Umbilical cord (tissue), 1 donor: ENCODE measurements at regions not wholly inside any gene's neighbourhood (a gene's known extent, or its start where the extent isn't known, plus 50 kb on each side); places are given as distances from the start of the nearest gene placed in this dataset.
"Not testable (repeated sequence)": the region's sequence is repeated elsewhere in the genome, so short reads cannot be mapped to it uniquely, and the experiment has no call there.

Experiments
- DNase-seq: peaks from one replicate; pipeline ENCODE4 v3.0.0-alpha.2; 2015; ENCODE audit warnings: low spot score

DNA sequence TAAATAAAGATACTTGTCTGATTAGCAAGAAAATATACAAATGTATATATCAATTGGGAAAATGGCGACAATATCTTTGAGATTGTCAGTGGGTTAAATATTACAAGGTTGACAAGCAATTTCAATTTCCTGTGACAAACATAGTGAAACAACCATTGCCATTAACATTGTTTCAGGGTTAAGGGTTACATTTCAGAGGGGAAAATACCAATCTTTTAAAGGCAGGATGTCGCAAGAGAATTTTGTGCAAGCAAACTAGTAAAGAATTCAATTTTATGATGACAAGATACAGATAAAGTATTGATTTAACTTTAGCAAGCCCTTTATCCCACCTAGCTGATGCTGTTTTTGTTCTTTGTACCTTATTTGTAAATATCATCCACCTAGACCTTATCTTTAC is 305.8 kb upstream of the GRIA3 start:
- DNase-seq: no peak

DNA sequence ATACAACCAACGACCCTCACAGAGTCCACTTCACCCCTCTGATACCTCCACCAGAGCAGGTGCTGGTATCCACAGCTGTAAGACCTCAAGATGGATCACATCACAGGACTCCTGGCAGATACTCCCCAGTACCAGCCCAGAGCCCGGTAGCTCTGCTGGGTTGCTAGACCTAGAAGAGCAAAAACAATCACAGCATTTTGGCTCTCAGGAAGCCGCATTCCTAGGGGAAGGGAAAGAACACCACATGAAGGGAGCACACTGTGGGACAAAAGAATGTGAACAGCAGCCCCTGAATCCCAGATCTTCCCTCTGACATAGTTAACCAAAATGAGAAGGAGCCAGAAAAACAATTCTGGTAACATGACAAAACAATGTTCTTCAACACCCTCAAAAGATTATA is 303.1 kb upstream of the GRIA3 start:
- DNase-seq: no peak

DNA sequence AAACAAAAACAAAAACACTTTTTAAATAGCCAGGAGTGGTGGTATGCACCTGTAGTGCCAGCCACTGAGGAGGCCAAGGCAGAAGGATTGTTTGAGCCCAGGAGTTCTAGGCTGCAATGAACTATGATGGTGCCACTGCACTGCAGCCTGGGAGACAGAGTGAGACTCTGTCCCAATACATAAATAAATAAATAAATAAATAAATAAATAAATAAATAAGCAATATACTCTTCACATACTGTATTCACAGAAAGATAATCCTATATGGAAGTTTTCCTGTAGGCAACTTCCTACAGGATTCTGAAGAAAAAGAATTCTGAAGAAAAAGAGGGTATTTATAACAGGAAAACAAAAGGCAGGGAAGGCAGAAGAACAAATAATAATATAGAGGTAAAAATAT is 293.3 kb upstream of the GRIA3 start:
- DNase-seq: no peak

DNA sequence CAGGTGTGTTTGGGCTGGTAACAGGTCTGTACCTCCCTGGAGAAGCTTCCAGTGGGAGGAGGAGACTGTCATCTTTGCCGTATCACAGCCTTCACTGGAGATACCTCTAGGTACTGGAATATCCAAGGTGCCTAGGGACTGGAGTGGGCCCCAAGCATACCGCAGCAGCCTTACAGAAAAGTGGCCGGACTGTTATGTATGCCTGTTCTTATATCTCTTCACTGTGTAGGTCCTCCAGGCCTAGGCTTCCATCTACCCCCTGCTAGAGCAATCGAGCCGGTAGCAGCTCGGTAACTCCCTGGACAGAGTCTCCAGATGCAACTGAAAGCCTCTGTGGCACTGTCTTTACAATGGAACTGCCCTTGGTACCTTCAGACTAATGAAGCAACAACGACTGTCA is 277.4 kb upstream of the GRIA3 start:
- DNase-seq: no peak

DNA sequence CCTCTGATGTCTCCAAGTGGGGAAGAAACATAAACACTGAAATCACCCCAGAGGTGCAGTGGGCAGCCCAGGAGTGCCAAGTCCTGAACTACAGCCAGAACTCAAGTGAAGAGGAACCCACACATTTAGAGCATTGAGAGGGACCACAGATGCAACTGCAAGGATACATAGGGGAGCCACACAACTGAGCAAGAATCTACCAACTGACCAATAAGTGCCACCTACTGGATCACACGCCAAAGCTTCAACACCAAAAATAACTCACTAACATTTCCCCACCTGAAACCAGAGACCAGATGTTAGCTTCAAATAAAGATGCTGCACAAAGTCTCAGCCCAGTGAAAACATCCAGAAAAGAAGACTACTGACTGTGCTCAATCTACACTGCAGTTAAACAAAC is 276.7 kb upstream of the GRIA3 start:
- no peak for DNase-seq

DNA sequence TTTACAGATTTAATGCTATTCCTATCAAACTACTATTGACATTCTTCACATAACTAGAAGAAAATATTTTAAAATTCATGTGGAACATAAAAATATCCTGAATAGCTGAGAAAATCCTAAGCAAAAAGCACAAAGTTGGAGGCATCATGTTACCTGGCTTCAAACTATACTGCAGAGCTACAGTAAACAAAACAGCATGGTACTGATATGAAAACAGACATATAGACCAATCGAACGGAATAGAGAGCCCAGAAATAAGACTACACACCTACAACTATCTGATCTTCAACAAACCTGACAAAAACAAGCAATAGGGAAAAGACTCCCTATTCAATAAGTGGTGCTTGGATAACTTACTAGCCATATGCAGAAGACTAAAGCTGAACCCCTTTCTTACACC is 273.4 kb upstream of the GRIA3 start:
- DNase-seq: no peak

DNA sequence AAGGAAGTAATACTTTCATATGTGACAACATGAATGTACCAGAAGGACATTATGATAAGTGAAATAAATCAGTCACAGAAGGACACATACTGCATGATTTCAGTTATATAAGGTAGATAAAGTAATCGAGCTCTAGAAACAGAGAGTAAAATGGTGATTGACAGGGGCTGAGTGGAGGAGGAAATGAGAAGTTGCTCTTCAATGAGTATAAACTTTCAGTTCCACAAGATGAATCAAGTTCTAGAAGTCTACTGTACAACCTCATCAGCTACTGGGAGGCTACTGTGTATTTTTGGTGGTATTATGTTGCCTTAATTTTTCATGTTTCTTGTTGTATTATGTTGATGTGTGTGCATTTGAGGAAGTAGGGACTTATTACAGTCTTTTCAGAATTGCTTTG is 270.9 kb upstream of the GRIA3 start:
- DNase-seq: no peak

DNA sequence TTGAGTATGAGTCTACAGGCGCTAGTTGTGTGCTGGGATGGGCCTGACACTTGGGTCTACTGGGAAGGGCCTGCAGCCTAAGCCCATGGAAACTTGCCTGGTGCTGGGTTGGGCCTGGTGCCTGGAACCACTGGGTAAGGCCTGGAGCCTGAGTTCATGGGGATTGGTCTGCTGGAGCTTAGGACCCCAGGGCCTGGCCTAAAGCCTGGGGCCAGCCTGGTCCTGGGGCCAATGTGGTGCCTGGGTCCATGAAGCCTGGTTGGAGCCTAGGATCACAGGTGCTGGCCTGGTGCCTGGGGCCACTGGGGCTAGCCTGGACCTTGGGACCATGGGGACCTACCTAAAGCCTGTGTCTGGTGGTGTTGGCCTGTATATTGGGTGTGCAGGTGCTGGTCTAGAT is 270.3 kb upstream of the GRIA3 start:
- no peak for DNase-seq

DNA sequence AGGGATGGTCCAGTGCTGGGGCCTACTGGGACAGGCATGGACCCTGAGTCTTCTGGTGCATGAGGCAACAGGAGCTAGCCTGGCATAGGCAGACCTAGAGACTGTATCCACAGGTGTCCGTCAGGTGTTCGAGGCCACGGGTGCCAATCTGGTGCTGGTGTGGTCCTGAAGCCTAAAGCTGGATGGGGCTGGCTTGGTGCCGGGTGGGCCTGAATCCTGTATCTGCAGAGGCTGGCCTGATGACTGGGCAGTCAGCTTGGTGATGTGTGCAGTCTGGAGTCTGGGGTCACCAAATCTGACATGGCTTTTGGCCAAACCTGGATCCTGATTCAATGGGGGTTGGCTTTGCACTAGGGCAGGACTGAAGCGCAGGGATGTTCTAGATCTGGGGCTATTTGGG is 269.8 kb upstream of the GRIA3 start:
- DNase-seq: no peak

DNA sequence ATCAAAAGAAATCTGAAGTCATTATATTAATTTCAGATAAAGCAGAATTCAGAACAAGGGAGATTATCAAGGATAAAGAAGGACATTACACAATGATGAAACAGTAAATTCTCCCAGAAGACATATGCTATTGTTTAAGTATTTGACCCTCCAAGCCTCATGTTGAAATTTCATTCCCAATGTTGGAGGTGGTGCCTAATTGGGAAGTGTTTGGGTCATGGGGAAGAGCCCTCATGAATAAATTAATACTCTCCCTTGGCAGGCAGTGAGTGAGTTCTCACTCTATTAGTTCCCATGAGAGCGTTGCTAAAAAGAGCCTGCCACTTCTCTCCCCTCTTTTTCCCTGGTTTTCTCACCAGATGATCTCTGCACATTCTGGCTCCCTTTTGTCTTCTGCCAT is 249.9 kb upstream of the GRIA3 start:
- DNase-seq: no peak

DNA sequence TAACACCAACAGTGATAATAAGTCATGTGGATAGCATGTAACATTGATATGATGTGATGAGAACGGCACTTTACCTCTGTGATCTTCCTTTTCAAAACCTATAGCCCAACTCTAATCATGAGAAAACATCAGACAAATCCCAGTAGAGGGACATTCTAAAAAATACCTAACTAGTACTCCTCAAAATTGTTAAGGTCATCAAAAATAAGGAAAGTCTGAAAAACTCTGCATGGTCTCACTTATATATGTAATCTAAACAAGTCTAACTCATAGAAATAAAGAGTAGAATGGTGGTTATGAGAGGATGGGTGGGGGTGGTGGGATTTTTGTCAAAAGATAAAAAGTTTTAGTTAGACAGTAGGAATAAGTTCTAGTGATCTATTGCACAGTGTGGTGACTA is 243.9 kb upstream of the GRIA3 start:
- DNase-seq: no peak

DNA sequence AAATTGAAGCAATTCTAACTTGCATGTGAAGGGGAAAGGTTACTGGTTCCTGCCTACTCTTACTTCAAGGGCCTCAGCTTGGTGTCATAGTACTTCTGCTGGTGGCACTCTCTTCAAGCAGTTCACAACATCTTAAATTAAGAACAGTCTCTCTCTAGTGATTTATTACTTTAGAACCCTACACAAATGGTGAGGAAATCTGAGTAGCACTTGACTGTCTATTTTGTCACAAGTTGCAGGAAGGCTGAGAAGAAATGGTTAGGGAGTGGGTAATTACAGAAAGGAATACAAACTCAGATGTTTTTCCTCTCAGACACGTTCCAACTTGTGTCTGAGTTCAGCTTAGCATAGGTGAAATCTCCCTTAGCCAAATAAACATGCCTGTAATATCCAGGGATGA is 242.3 kb upstream of the GRIA3 start:
- DNase-seq: no peak

DNA sequence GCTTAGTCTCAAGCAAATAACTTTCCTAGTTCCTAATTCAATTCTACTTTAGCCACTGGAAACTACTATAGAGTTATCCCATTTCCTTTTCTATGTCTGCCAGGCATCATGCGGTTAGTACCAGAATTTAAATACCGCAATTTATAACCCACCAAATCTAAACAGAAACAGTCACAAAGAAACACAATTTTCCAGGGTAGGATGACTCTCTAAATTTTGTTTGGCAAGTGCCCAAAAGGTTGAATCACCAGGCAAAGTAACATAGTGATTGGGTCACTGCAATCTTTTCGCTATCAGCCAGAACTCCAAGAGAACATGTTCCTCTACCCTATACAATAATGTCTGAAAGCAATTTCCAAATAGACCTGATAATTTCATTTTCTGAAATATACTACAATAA is 240.2 kb upstream of the GRIA3 start:
- no peak for DNase-seq

DNA sequence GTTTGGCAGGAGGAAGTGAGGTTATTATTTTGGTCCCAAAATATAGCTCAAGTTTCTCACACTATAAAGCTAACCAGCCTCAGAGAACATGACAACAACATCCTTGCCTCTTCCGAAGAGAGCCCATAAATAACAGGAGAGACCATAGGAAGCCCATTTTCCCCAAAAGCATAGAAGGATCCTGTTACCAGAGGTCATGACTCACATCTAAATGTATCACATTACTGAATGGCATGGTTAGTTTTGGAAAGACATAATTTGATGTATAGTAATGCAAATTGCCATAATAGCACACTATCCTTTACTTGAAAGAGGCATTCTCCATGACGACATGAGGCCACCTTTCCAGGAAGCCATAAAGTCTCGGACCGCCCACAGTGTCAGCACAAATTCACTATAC is 238.8 kb upstream of the GRIA3 start:
- DNase-seq: no peak

DNA sequence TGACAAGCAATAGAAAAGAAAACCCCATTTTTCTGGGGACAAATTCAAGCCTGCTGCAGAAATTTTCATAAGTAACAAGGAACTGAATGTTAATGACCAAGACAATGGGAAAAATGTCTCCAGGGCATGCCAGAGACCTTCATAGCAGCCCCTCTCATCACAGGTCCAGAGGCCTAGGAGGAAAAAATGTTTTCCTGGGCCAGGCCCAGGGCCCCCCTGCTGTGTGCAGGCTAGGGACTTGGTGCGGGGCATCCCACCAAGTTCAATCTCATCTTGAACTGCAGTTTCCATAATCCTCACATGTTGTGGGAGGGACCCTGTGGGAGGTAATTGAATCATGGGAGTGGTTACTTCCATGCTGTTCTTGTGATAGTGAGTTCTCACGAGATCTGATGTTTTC is 211.5 kb upstream of the GRIA3 start:
- no peak for DNase-seq

DNA sequence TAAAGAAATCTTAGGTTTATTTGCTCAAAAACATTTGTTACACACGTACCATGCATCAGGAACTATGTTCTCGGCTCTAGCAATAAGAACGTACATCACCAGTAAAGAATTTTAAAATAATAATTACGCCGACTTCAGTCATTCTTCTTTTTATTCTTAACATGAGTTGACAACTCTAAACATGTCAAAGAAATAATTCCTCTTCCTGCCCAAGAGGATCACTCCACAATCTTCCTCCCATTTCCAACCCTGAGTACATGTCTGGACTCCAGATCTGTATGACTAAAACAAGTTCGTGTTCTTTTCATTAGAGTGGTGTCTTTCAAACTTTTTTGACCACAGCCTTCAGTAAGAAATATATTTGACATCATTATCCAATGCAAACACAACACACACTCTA is 201.6 kb upstream of the GRIA3 start:
- DNase-seq: no peak

DNA sequence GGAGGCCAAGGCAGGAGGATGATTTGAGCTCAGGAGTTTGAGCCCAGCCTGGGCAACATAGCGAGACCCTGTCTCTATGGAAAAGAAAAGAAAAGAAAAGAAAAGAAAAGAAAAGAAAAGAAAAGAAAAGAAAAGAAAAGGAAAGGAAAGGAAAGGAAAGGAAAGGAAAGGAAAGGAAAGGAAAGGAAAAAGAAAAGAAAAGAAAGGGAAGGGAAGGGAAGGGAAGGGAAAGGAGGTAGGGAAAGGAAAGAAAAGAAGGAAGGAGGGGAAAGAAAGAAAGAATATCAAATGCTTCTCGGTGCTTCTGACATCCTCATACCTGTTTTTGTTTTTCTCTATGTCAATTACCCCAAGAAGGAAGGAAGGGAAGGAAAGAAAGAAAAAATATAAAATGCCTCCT is 181.2 kb upstream of the GRIA3 start:
- DNase-seq: not testable (repeated sequence)

DNA sequence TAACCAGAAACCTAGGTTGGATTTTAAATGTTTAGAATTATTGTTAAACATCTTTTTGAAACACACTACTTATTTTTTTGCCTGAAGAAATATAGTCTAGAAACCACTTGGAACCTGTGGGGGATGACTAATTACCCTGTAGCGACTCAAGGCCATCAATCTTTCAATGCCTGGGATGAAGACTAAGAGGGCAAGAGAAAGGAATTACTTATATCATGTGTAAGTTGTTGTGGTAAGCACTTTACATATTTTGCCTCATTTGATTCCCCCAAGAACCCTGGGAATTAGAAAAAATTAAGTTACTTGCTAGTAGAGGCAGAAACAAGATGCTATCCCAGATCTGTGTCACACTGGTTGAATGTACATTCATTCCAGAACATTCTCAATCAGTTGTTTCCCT is 170.9 kb upstream of the GRIA3 start:
- DNase-seq: no peak

DNA sequence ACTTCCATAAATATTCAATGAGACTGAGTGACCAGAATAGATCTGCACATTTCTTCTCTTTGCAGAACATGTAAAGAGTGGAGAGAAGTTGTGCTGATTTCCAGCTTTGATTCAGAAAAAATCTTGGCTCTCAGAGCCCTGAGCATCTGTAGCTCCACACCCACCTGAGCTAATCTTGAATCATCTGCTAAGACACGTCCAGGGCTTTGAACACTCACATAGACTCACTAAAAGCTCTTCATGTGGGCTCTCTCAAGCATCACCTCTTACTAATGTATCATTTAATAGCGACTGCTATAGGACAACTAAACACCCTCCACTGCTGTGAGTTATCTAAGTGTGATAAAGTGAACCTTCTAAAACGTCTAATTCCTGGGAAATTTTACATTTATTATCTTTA is 147.7 kb upstream of the GRIA3 start:
- DNase-seq: no peak

DNA sequence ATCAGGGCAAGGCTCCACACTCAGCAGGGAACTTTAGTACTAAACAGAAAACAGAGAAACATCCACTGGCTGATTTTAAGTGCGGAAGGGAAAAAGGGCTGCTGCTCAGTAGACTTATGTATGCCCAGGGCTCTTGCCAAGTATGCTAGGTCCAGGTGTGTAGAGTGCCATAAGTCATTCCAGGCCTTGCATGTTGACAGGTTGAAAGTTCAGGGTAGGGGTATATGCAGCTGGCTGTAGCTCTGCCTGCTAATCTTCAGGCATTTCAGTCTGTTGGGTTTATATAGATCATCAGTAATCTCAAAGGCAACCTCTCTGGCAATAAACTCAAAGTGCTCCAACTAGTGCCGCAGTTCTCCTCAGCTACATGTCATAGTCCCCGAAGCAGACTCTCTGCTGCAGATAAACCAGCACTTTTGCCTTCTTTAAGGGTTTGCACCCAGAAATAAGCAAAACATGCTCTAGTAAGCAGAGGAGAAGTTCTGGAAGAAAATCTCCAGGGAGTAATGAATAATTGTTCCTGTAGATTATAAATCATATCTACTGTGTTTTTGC is 134.9 kb upstream of the GRIA3 start:
- peak; percentile 19 for DNase-seq

DNA sequence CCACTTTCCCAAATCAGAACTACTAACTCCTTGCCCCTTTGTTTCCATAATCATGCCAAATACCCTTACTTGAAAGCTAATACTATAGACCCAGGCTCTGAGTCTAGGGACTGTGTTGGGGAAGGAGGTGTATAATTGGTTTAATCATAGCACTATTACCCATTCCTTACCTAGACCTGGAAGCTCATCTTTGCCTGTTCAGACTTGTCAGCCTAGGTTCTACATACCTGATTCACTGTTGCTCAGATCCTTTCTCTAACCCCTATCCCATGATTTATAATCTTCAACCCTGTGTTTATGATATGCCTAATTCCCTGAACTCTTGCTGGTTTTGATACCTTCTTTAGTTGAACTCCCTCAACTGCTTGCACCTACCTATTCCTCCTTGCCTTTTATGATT is 123.1 kb upstream of the GRIA3 start:
- no peak for DNase-seq

DNA sequence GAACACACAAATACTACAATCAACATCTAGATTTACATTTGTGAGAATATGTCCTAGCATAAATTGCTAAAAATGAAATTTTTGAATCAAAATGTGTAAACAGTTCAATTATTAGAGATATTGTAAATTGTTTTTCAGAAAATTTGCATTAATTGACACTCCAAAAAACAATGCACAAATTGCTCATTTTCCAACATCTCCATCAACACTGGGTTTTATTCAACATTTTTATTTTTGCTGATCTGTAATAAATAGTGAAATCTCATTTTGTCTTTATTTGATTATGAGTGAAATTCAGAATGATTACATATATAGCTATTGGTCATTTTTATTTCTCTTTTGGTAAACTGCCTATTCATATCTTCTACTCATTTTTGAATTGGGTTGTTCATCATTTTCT is 120.0 kb upstream of the GRIA3 start:
- no peak for DNase-seq

DNA sequence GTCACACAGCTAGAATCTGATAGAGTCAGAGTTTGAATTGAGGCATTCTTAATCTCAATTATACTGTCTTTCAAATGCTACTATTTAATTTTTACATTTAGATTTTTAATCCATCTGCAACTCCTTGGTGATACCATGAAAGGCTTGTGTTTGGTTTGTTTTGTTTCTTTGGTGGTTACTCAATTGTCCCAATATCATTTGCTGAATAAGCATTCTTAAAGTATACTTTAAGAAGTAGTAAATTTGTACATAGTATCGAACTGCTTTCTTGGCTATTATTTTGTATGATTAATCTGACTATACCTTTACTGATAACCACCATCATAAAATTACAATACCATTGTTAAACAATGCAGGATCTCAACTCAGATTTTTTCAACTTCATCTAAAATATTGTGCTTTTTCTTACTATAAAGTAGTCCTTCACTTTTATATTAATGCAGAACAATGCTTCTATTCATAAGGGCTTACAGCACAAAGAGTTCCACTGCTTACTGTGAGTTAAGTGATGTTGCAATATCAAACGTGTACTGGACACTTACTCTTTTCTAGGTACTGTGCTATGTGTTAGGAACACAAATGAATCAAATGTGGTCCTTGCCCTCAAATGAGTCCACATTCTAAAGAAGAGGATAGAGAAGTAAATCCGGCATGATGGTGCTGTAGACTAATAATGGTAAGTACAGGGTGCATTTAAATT is 111.2 kb upstream of the GRIA3 start:
- DNase-seq: no peak

DNA sequence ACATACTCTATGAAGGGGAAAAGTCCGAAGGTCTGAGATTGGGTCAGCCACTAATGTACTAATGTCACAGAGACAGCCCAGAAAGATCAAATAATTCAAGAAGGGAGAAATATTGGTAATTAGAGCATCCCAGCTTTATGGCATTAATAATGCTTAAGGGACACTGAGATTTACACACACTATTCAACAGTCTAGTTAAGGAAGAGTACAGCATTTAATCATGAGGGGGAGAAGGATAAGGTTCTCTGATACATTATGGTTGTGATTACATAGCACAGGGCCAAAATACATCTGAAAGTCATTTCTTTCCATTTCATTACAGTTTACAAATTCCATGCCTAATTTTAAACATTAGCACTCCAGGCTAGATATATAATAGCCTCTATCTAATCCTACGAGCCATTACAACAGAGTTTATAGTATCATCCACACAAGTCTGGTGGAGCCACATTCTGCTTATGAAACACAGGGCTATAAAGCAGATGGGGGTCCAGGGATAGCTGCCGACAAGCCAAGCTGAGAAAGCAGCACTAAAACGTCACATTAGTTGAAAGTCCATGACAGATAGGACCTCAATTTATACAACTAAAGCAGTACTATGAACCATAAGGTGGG is 108.0 kb upstream of the GRIA3 start:
- no peak for DNase-seq
